Mucosa of descending colon (tissue), 3 donors: ENCODE measurements at regions not wholly inside any gene's neighbourhood (a gene's known extent, or its start where the extent isn't known, plus 50 kb on each side); places are given as distances from the start of the nearest gene placed in this dataset.

Experiments used
- ATAC-seq: fragments of 200-7000 bp; cut with Tn5 transposase; one replicate; pipeline ENCODE4 v1.9.1; 2020; ENCODE audit warnings: mild to moderate bottlenecking, moderate library complexity
- DNase-seq, 3 donors: peaks; one replicate each; pipeline ENCODE4 v3.0.0-alpha.2; 2020
- H3K36me3 ChIP-seq: fragments of 200-600 bp; one replicate; pipeline ENCODE4 v1.8.0; 2021; ENCODE audit warnings: low read depth, mild to moderate bottlenecking
- H3K4me1 ChIP-seq: fragments of 200-600 bp; one replicate; pipeline ENCODE4 v1.8.0; 2021; ENCODE audit warnings: low read depth, mild to moderate bottlenecking
- H3K4me3 ChIP-seq: fragments of 200-600 bp; one replicate; pipeline ENCODE4 v1.8.0; 2021; ENCODE audit warnings: mild to moderate bottlenecking
- H3K9me3 ChIP-seq: fragments of 200-600 bp; one replicate; pipeline ENCODE4 v1.8.0; 2021; ENCODE audit warnings: mild to moderate bottlenecking
- CTCF ChIP-seq: fragments of 200-600 bp; IDR thresholded peaks from one replicate; pipeline ENCODE4 v1.8.0; 2022; ENCODE audit warnings: antibody characterized with exemption, mild to moderate bottlenecking
- intact Hi-C, 2 donors: fragments of 100-400 bp; cut with DNase I in 1 of 2; cut with micrococcal nuclease in 1 of 2; formaldehyde crosslinking; loops; one replicate each; pipeline versions ENCODE4 v1.11.0 to v1.11.1; 2022; cut with DNase I, micrococcal nuclease
- donor health status: DM: no; HTN: no; CAD: no; lungs with moderate emphysema.
- donor health status: DM: no; HTN: no; CAD: no.
- donor health status: DM: no; HTN: yes; CAD: no.

DNA sequence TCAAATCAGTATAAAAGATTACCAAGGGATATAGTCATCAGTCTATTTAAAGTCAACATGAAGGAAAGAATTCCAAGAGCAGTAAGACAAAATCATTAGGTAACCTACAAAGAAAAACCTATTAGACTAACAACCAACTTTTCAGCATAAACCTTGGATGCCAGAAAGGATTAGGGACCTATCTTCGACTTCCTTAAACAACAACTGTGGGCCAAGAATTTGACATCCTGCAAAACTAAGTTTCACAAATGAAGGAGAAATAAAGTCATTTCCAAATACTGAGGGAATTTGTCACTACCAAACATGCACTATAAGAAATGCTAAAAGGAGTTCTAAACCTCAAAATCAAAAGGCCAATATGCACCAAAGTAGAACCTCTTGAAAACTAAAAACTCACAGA is 147.9 kb upstream of the TFPI start:
- no peaks in the 10 kb centered on the region for H3K4me1 ChIP-seq
- intact Hi-C loops: no loop called here
- TF ChIP-seq CTCF: no peak

DNA sequence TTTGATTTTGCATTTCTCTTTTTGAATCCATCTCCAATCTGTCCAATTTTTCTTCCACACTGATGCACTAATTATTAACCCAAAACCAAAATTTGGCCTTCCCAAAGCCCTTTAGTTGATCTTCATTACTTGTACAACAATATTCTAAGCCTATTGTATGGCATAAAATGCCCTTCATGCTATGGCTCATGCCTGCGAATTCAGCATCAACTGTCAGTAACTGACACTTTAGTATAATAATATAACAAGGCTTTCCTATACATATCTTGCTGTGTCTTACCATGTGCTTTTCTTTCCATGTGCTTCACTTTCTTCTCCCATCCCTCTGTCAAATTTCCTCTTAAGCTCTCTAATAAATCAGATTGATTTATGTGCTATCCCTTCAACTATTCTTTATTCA is 154.0 kb upstream of the TFPI start:
- H3K4me1 ChIP-seq: no peaks in the 10 kb centered on the region
- no peaks in the 10 kb centered on the region for H3K9me3 ChIP-seq
- no peaks in the 10 kb centered on the region for H3K36me3 ChIP-seq
- intact Hi-C loops: no loop called here
- DNase-seq: no peak
- H3K4me3 ChIP-seq: no peak overlapping the region
- no peak for ATAC-seq
- no peak for TF ChIP-seq CTCF

More for the DNA sequence above, 147.9 kb upstream of the TFPI start:
- H3K4me3 ChIP-seq: no peak overlapping the region
- H3K9me3 ChIP-seq: no peaks in the 10 kb centered on the region
- no peak for ATAC-seq
- no peaks in the 10 kb centered on the region for H3K36me3 ChIP-seq
- DNase-seq: no peak

- Histone ChIP-seq H3K4me3 (no peak overlapping the region), H3K4me1 (no peaks in the 10 kb centered on the region), H3K9me3 (no peaks in the 10 kb centered on the region), H3K36me3 (no peaks in the 10 kb centered on the region)
- no peak for TF ChIP-seq CTCF
- DNase-seq (no peak), ATAC-seq (no peak)
- intact Hi-C loops: no loop called here
Observed at GRCh38 chr2:187709065-187709464, 154.8 kb upstream of the TFPI start.

- ATAC-seq (no peak), DNase-seq (no peak)
- no peaks in the 10 kb centered on the region for H3K4me1 ChIP-seq
- H3K36me3 ChIP-seq: no peaks in the 10 kb centered on the region
- no peak for TF ChIP-seq CTCF
- H3K9me3 ChIP-seq: no peaks in the 10 kb centered on the region
- no peak overlapping the region for H3K4me3 ChIP-seq
- intact Hi-C loops: no loop called here
Observed at GRCh38 chr2:187710791-187711521, 156.7 kb upstream of the TFPI start.

DNA sequence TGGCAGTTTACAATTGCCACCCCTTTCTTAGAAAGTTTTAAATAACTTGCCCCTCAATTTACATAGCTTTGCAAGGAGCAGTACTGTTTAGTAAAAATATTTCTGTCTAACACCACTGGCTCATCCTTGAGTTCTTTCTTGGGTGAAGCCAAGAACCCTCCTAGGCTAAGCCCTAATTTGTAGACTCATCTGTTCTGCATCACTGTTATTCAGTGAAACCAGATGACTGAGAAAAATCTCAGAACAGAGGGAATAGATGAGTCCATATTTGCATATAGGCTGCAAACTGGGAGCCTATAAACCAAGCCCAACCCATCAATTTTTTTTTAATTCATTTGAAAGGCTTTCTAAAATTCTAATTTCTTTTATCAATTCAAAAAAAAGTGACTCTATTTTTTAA is 161.4 kb upstream of the TFPI start:
- Histone ChIP-seq H3K9me3 (no peaks in the 10 kb centered on the region), H3K4me1 (no peaks in the 10 kb centered on the region), H3K4me3 (no peak overlapping the region), H3K36me3 (no peaks in the 10 kb centered on the region)
- no peak for TF ChIP-seq CTCF
- DNase-seq (no peak), ATAC-seq (no peak)
- intact Hi-C loops: no loop called here

- intact Hi-C loops: no loop called here
- H3K9me3 ChIP-seq: no peaks in the 10 kb centered on the region
- no peaks in the 10 kb centered on the region for H3K36me3 ChIP-seq
- no peak for DNase-seq
- no peak overlapping the region for H3K4me3 ChIP-seq
- ATAC-seq: peak; percentile 19
- H3K4me1 ChIP-seq: no peaks in the 10 kb centered on the region
- no peak for TF ChIP-seq CTCF
Observed at GRCh38 chr2:187716301-187716700, 162.1 kb upstream of the TFPI start.
